Omental fat pad (tissue), 3 donors: ENCODE measurements at regions not wholly inside any gene's neighbourhood (a gene's known extent, or its start where the extent isn't known, plus 50 kb on each side); places are given as distances from the start of the nearest gene placed in this dataset.

Source experiments
- ATAC-seq: fragments of 150-250 bp; one replicate; pipeline ENCODE4 v1.9.1; 2016; ENCODE audit warnings: mild to moderate bottlenecking, moderate library complexity; ENCODE audit not compliant: low FRiP score
- DNase-seq: peaks from one replicate; pipeline ENCODE4 v3.0.0-alpha.2; 2019; ENCODE audit warnings: low spot score
- CTCF ChIP-seq, 3 donors: fragments of 450-650 bp; IDR thresholded peaks; one replicate each; pipeline ENCODE4 v1.5.1; 2016 to 2017; ENCODE audit warnings: antibody characterized with exemption in 3 of 3, mild to moderate bottlenecking in 3 of 3, moderate library complexity in 2 of 3

- no peak for ATAC-seq
- TF ChIP-seq CTCF (IDR thresholded peaks at IDR 0.05), result no peak
- DNase-seq, result no peak
These were observed 85.6 kb downstream of the SNAPC1 start for GRCh38 chr14:61847861-61848260.

GRCh38 chr14:61854898-61855297 lies 92.7 kb downstream of the SNAPC1 start:
- DNase-seq (no peak), ATAC-seq (no peak)
- no peak for TF ChIP-seq CTCF (IDR thresholded peaks at IDR 0.05)

- no peak for DNase-seq
- no peak for ATAC-seq
- no peak for TF ChIP-seq CTCF (IDR thresholded peaks at IDR 0.05)
These were observed 98.2 kb downstream of the SNAPC1 start for GRCh38 chr14:61860294-61860918.

GRCh38 chr14:61861320-61861865 lies 99.2 kb downstream of the SNAPC1 start:
- ATAC-seq (no peak), DNase-seq (no peak)
- no peak for TF ChIP-seq CTCF (IDR thresholded peaks at IDR 0.05)

GRCh38 chr14:61864329-61864898 lies 102.2 kb downstream of the SNAPC1 start:
- no peak for ATAC-seq
- DNase-seq, result no peak
- TF ChIP-seq CTCF (IDR thresholded peaks at IDR 0.05), result no peak

GRCh38 chr14:61866932-61867920 lies 105.0 kb downstream of the SNAPC1 start:
- ATAC-seq (no peak), DNase-seq (no peak)
- no peak for TF ChIP-seq CTCF (IDR thresholded peaks at IDR 0.05)
